ENCODE measurements at regions not wholly inside any gene's neighbourhood (a gene's known extent, or its start where the extent isn't known, plus 50 kb on each side); places are given as distances from the start of the nearest gene placed in this dataset.

DNA sequence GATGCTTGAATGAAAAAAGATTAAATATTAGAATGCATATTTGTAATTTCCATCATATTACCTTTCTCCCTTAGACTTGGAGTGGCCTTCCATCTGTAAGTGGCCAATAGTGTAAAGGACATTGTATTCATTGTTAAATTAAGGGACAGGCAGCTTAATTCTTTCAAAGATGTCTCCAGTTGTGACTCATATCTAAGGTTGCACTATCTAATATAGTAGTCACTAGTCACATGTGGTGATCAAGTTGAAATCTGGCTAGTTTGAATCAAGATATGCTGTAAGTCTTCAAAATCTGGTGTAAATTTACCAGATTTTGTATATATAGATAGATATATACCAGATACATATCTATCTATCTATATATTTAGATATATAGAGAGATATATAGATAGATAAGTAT lies 52.4 kb upstream of the AGPS start:
- no peak overlapping the region for H3K27ac ChIP-seq (ENCODE audit: low read length)
- no peaks in the 10 kb centered on the region for H3K4me1 ChIP-seq (ENCODE audit: control insufficient read depth, insufficient read depth, low read length)
- no peaks in the 10 kb centered on the region for H3K36me3 ChIP-seq (ENCODE audit: control insufficient read depth, insufficient read depth, low read length)
- no peaks in the 10 kb centered on the region for H3K27me3 ChIP-seq (ENCODE audit: control insufficient read depth, insufficient read depth, low read length)
- H3K9me3 ChIP-seq (ENCODE audit: control insufficient read depth, insufficient read depth, low read length) = no peaks in the 10 kb centered on the region
- DNase-seq (ENCODE audit: low read depth, low spot score) = no peak
- H3K4me3 ChIP-seq (ENCODE audit: low read length) = no peak overlapping the region

DNA sequence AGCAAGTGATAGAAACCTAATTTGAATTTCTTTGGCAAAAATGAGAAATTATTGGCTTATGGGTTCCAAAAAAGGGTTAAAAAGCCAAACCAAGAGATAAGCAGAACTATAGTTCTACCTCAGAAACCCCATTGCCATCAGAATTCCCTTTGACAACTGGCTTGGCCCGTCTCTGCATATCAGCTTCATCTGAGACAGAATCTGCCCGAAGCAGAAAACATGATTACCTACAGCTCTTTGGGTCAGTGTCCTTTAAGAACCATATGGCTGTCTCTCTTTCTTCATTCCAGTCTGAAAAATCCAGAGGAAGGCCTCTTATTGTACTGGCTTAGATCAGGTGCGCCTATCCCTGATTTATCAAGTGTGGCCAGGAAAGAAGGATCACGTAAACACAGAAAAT lies 49.8 kb upstream of the AGPS start:
- no peaks in the 10 kb centered on the region for H3K27me3 ChIP-seq (ENCODE audit: control insufficient read depth, insufficient read depth, low read length)
- H3K36me3 ChIP-seq (ENCODE audit: control insufficient read depth, insufficient read depth, low read length) = no peaks in the 10 kb centered on the region
- WGBS (ENCODE audit: insufficient coverage, insufficient read length) = no CpG with 5 or more reads among the region's 4 CpGs
- no peak for DNase-seq (ENCODE audit: low read depth, low spot score)
- H3K4me3 ChIP-seq (ENCODE audit: low read length) = no peak overlapping the region
- H3K4me1 ChIP-seq (ENCODE audit: control insufficient read depth, insufficient read depth, low read length) = no peaks in the 10 kb centered on the region
- H3K27ac ChIP-seq (ENCODE audit: low read length) = no peak overlapping the region
- no peaks in the 10 kb centered on the region for H3K9me3 ChIP-seq (ENCODE audit: control insufficient read depth, insufficient read depth, low read length)
